Muscle of back (tissue), 3 donors: ENCODE measurements at regions not wholly inside any gene's neighbourhood (a gene's known extent, or its start where the extent isn't known, plus 50 kb on each side); places are given as distances from the start of the nearest gene placed in this dataset.

Experiments
- DNase-seq, 3 donors: peaks; one replicate each; pipeline versions ENCODE4 v3.0.0 to v3.0.0-alpha.2; 2013

DNA sequence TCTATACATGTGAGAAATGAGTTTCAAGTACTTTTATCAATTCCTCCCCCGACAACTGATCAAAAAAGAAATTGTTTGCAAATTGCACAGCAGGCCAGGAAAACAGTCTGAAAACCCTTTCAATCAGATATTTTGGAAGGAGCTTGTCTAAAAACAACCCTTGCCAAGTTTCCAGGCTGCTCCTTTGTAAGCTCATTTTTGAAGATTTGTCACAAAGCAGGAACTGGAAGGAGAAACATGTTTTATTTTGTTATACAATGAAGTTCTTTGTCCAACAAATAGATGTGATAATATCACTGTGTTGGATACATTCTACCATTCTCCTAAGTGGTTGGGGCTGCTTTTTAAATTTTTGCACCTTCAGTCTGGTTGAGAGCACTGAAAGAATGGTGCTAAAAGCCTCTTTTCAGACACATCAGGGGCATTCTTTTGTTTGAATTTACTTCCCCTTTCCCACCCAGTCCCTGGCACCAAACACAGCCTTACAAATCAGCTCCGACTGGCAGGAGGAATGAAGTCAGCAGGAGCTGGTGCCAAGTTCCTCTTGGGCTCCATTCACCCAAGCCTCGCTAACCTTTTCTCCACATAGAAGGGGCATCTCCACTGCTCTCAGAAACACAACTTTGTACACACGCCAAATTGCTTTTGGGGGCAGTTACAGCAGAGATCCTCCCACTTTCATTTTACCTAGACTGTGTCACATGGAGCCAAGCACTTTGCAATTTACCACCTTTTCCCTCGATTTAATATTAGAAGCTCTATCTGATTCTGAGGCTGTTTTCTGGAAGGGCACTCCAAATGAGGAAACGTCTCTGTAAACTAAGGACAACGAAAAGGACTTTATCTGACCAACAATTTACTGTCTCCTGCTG lies 88.0 kb downstream of the C1D start:
- peak in 2 of 3 donors; percentile 10 to 18 for DNase-seq

- no peak for DNase-seq
Observed at GRCh38 chr2:67977464-67977863, 85.3 kb downstream of the C1D start.

- peak in 1 of 3 donors; percentile 21 for DNase-seq
Observed at GRCh38 chr2:67982956-67983355, 79.8 kb downstream of the C1D start.

GRCh38 chr2:67984600-67984999 lies 78.2 kb downstream of the C1D start:
- DNase-seq: no peak

- DNase-seq: no peak
Observed at GRCh38 chr2:67985586-67985985, 77.2 kb downstream of the C1D start.

- DNase-seq: no peak
Observed at GRCh38 chr2:67986258-67986657, 76.5 kb downstream of the C1D start.
